ENCODE measurements at regions not wholly inside any gene's neighbourhood (a gene's known extent, or its start where the extent isn't known, plus 50 kb on each side); places are given as distances from the start of the nearest gene placed in this dataset.

DNA sequence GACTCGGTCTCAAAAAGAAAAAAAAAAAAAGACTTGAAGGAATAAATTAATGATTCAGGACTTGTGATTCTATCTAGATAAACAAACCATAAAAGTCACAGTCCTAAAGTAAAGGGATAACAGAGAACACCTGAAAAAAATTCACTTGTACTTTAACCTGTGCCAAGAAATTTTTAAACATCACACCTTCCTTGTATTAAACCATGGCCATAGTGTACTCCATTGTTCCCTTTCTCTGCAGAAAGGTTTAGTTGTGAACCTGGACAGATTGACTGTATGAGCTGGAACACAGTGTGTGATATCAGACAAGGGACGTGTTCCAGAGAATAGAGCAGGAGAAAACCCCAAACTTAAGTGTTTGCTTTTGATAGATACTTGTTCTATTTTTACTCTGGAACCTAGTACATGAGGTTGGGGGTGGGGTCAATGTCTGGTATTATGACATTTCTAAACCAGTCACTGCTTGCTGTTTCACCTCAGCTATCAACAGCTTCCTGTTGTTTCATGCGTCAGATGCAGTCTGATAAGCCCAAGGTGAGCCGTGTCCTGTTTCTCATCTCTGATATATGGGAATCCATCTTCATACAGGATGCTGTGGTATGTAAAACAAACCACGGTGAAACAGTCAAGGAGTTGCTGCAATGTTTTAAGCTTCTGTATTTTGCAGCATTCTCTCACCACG, 62.5 kb upstream of the ITGA1 start:
- TF ChIP-seq, protein P1, sequence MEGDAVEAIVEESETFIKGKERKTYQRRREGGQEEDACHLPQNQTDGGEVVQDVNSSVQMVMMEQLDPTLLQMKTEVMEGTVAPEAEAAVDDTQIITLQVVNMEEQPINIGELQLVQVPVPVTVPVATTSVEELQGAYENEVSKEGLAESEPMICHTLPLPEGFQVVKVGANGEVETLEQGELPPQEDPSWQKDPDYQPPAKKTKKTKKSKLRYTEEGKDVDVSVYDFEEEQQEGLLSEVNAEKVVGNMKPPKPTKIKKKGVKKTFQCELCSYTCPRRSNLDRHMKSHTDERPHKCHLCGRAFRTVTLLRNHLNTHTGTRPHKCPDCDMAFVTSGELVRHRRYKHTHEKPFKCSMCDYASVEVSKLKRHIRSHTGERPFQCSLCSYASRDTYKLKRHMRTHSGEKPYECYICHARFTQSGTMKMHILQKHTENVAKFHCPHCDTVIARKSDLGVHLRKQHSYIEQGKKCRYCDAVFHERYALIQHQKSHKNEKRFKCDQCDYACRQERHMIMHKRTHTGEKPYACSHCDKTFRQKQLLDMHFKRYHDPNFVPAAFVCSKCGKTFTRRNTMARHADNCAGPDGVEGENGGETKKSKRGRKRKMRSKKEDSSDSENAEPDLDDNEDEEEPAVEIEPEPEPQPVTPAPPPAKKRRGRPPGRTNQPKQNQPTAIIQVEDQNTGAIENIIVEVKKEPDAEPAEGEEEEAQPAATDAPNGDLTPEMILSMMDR (IDR thresholded peaks at IDR 0.05), result no peak
- TF ChIP-seq POLR2A (IDR thresholded peaks at IDR 0.05), result no peak

Data from uterus (tissue), 2 donors.